ENCODE measurements at regions not wholly inside any gene's neighbourhood (a gene's known extent, or its start where the extent isn't known, plus 50 kb on each side); places are given as distances from the start of the nearest gene placed in this dataset.
A peak's percentile ranks its signal among the peaks of the same experiment; 100 is the strongest.
"Not testable (repeated sequence)": the region's sequence is repeated elsewhere in the genome, so short reads cannot be mapped to it uniquely, and the experiment has no call there.

DNA sequence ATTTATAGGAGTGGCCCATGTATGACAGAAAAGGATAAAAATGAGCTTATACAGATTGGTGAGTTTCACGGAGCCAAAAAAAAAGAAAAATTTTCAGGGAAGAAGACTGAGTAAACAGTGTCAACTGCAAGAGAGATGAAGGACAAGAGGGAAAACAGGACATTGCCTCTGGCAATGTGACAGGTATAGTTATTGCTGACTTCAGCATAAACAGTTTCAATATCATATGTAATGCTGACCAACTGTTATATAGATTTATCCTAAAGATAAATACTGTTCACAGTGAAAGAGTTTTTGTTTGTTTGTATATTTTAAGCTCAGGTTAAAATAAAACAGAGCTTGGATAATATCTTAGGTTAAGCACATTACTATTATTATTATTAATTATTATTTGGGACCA lies 98.0 kb upstream of the FSIP2 start:
- no peaks in the 10 kb centered on the region for H3K4me1 Mint-ChIP-seq
- DNase-seq (no peak), ATAC-seq (no peak)
- no peak overlapping the region for H3K4me3 Mint-ChIP-seq
- H3K27ac Mint-ChIP-seq: no peak overlapping the region
- H3K27me3 Mint-ChIP-seq: no peaks in the 10 kb centered on the region
- peaks cover 0 to 7% of the 10 kb centered on the region in 2 donors for H3K9me3 Mint-ChIP-seq

DNA sequence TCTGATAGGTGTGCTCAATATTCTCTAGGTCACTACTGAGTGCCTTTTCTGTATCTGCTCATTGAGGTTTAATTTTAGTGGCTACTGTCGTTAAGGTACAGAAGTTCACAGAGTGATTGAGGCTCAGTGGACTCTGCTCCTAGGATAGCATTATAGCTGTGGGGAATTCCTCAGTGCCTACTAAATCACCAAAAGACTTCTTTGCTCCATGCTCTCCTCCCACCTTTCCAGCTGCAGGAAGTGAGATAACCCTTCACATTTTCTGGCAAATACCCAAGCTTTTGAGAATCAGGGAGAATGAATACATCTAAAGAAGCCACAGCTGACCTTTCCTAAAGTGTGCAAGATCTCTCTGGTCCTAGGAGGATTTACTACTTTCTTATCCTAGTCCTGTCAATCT lies 95.2 kb upstream of the FSIP2 start:
- no peak for DNase-seq
- Mint-ChIP-seq H3K4me3 (no peak overlapping the region), H3K9me3 (peaks cover 0 to 7% of the 10 kb centered on the region in 2 donors), H3K27me3 (no peaks in the 10 kb centered on the region), H3K27ac (no peak overlapping the region), H3K4me1 (no peaks in the 10 kb centered on the region)
- no peak for ATAC-seq

DNA sequence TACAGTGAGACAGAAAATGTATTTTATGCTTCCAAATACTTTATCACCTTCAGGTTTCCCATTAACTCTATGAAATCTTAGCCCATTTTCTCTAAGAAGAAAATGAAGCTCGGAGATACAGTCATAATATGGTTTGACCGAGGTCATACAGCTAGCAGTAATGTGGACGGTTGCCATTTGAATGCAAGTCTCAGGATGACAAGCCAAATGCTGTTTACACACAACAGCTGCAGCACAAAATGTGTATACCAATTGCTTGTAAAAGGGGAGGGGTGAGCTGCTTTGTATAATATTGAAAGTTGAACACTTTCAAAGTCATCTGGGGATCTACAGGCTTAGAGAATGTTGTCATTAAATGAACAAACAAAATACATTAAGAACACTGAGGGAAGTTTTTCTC lies 93.8 kb upstream of the FSIP2 start:
- no peak overlapping the region for H3K27ac Mint-ChIP-seq
- H3K4me3 Mint-ChIP-seq: no peak overlapping the region
- no peaks in the 10 kb centered on the region for H3K4me1 Mint-ChIP-seq
- no peak for ATAC-seq
- no peak for DNase-seq
- no peaks in the 10 kb centered on the region for H3K27me3 Mint-ChIP-seq
- peaks cover 5 to 7% of the 10 kb centered on the region in 2 donors for H3K9me3 Mint-ChIP-seq

DNA sequence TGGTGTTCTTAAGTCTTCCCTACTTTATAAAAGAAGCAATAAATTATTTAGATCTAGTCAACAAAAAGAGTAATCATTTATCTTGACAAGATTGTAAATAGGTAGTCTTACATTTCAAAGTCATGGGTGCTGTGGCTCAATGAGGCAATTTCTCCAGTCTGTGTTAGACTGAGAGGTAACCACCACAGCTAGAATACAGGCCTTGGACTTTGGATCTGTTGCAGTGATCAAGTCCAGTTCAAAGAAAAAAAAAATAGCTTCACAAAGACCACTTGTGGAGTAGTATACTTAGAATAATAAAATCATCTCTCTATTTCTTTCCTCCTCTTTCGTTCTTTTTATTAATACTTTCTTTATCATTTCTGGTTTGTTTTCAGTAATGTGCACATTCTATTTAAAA lies 93.1 kb upstream of the FSIP2 start:
- H3K4me3 Mint-ChIP-seq: no peak overlapping the region
- no peaks in the 10 kb centered on the region for H3K27me3 Mint-ChIP-seq
- DNase-seq: no peak
- no peak for ATAC-seq
- no peaks in the 10 kb centered on the region for H3K4me1 Mint-ChIP-seq
- no peak overlapping the region for H3K27ac Mint-ChIP-seq
- peaks cover 5 to 7% of the 10 kb centered on the region in 2 donors for H3K9me3 Mint-ChIP-seq

DNA sequence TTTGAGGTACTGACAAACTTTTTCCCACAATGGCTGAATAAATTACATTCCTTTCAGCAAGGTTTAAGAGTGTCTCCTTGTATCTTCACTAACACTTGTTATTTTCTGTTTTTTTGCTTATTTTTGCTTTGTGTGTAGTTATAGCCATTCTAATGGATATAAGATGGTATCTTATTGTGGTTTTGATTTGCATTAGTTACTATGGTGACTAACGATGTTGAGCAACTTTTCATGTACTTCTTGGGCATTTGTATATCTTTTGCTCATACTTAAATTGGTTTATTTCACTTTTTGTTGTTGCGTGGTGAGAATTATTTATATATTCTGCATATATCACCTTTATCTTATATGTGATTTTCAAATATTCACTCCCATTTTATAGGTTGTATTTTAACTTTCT lies 79.9 kb upstream of the FSIP2 start:
- H3K4me3 Mint-ChIP-seq: no peak overlapping the region
- H3K27ac Mint-ChIP-seq: no peak overlapping the region
- H3K4me1 Mint-ChIP-seq: no peaks in the 10 kb centered on the region
- H3K9me3 Mint-ChIP-seq: no peaks in the 10 kb centered on the region
- no peak for DNase-seq
- no peaks in the 10 kb centered on the region for H3K27me3 Mint-ChIP-seq
- no peak for ATAC-seq

DNA sequence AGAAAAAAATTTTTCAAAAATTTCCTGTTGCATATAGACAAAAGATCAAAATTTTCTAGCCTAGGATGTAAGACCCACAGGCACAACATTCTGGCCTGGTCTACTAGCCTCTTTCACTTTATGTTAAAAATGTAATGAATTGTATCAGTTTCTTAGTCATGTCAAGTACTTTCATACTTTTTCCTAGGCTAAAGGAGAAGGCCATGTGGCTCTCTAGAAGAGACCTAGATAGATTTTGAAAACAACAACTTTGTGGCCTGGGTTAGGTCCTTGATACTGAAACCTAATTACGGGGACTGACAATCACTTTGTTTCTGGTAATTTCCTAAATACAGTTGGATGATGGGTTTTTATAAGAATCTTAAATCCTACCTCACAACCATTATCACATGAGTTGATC lies 74.8 kb upstream of the FSIP2 start:
- no peak for ATAC-seq

DNA sequence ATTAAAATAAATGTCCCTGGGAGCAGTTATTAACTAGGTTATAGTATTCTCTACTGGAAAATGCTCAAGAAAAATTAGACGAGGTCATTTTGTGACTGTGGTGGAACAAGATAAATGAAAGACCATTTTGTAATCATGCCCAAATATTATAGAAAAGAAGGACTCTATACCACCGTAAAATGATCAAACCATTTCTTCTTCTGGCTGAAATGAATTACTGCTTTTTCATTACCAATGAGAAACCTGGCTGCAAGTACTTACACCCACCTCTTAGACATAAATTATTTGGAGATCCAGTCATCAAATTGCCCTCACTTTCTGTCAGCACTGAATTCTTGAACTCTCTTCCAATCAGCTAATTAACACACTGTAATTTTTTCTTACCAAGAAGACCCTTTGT lies 74.2 kb upstream of the FSIP2 start:
- no peaks in the 10 kb centered on the region for H3K4me1 Mint-ChIP-seq
- no peak for ATAC-seq
- H3K9me3 Mint-ChIP-seq: peaks cover 0 to under 1% of the 10 kb centered on the region in 2 donors

More for the DNA sequence above, 74.8 kb upstream of the FSIP2 start:
- no peak overlapping the region for H3K27ac Mint-ChIP-seq
- no peak for DNase-seq
- H3K27me3 Mint-ChIP-seq: no peaks in the 10 kb centered on the region
- no peak overlapping the region for H3K4me3 Mint-ChIP-seq
- H3K9me3 Mint-ChIP-seq: no peaks in the 10 kb centered on the region
- H3K4me1 Mint-ChIP-seq: no peaks in the 10 kb centered on the region

DNA sequence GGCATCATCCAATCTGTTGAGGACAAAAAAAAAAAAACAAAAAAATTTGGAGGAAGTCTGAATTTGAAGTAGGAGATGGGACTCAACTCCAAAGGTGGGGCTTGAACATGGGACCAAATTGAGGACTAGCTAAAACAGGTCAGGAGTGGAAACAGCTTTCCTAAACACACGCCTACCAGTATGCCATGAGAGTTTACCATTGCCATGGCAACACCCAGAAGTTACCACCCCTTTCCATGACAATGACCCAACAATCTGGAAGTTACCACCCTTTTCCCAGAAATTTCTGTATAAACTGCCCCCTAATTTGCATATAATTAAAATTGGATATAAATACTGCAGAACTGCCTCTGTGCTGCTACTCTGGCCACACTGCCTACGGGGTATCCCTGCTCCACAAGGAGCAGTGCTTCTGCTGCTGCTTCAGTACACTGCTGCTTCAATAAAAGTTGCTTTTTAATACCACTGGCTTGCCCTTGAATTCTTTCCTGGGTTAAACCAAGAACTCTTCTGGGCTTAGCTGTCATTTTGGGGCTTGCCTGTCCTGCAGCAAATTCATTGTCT lies 73.3 kb upstream of the FSIP2 start:
- ATAC-seq: no peak
- no peak for DNase-seq
- Mint-ChIP-seq H3K27me3 (no peaks in the 10 kb centered on the region), H3K4me3 (no peak overlapping the region), H3K27ac (no peak overlapping the region), H3K4me1 (no peaks in the 10 kb centered on the region), H3K9me3 (peaks cover 0 to 5% of the 10 kb centered on the region in 2 donors)

More for the DNA sequence above, 74.2 kb upstream of the FSIP2 start:
- no peaks in the 10 kb centered on the region for H3K27me3 Mint-ChIP-seq
- DNase-seq: no peak
- H3K4me3 Mint-ChIP-seq: no peak overlapping the region
- H3K27ac Mint-ChIP-seq: no peak overlapping the region

DNA sequence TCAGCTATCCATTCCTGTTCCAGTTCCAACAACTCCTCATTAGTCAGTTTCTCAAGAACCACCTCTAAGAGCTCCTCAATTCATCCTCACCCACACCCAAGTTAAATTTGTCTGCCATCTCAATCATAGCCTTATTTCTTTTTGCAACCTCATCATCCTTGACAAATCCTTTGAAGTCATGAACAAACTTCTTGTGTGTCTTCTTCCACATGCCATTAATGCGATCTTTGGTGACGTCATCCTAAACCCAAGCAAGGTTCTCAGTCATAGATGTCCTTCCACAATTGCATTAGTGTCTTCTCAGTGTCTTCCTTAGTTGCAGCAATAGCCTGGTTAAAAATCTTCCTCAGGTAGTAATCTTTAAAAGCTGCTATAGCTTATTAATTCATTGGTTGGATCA lies 71.2 kb upstream of the FSIP2 start:
- Mint-ChIP-seq H3K9me3 (peaks cover 0 to 5% of the 10 kb centered on the region in 2 donors), H3K4me3 (no peak overlapping the region), H3K27ac (no peak overlapping the region), H3K4me1 (no peaks in the 10 kb centered on the region), H3K27me3 (no peaks in the 10 kb centered on the region)
- ATAC-seq: no peak
- no peak for DNase-seq

DNA sequence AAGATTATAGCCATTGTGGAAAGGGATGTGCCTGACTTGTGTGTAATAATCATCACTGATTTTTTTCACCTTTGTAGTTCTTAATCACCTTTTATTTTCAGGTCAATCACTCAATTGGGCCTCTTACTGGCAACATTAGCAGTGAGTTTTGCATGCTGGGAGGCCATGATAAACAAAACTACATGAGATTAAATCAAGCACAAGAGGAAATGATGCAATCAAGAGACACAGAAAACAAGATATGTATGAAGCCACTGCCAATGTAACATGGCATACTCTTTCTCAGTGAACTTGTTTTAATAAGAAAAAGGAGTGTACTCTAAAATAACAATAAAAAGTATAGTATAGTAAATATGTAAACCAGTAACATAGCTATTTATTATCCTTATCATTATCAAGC lies 69.9 kb upstream of the FSIP2 start:
- peaks cover 0 to 5% of the 10 kb centered on the region in 2 donors for H3K9me3 Mint-ChIP-seq
- no peak overlapping the region for H3K4me3 Mint-ChIP-seq
- no peak for DNase-seq
- H3K27ac Mint-ChIP-seq: peak overlapping the region; percentile 9 to 84
- no peaks in the 10 kb centered on the region for H3K27me3 Mint-ChIP-seq
- H3K4me1 Mint-ChIP-seq: no peaks in the 10 kb centered on the region
- ATAC-seq: no peak

DNA sequence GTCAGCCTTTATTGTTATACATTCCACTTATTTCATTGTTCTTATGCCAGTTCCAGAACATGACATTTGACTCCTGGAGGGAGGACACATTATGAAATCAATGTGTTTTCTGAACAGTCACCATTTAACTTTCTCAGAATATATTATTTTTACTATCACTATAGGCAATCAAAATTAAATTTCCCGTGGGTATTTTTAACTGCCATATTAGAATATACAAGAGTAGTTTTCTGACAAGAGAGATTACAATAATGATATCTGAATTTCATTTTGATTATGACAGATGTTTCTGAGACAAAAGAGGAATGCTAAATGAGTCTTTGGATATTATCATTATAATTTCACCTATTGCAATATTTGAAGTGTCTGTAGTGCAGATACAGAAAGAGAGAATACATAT lies 64.4 kb upstream of the FSIP2 start:
- H3K9me3 Mint-ChIP-seq: peaks cover 0 to 5% of the 10 kb centered on the region in 2 donors
- DNase-seq: no peak
- H3K27ac Mint-ChIP-seq: no peak overlapping the region
- no peak for ATAC-seq
- no peaks in the 10 kb centered on the region for H3K4me1 Mint-ChIP-seq
- H3K27me3 Mint-ChIP-seq: no peaks in the 10 kb centered on the region
- no peak overlapping the region for H3K4me3 Mint-ChIP-seq

DNA sequence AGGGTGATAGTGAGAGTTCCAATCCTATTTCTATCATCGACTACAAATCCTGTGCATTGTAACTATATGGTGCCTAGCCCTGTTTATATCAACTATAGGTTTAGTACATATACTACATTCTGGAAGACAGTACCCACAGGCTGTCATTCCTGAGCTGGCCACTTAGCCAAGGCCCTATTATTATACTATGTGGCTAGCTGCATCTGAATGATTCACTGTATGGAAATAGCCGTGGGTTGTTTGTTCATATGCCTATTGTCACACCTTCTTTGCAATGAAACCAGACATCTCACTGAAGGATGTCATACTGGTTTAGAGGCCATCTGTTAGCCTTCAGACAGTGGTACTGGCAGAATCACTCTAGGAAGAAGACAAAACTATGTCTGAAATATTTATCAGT lies 62.3 kb upstream of the FSIP2 start:
- no peaks in the 10 kb centered on the region for H3K4me1 Mint-ChIP-seq
- no peak overlapping the region for H3K27ac Mint-ChIP-seq
- no peak for DNase-seq
- H3K27me3 Mint-ChIP-seq: no peaks in the 10 kb centered on the region
- no peak for ATAC-seq
- no peaks in the 10 kb centered on the region for H3K9me3 Mint-ChIP-seq
- H3K4me3 Mint-ChIP-seq: no peak overlapping the region

DNA sequence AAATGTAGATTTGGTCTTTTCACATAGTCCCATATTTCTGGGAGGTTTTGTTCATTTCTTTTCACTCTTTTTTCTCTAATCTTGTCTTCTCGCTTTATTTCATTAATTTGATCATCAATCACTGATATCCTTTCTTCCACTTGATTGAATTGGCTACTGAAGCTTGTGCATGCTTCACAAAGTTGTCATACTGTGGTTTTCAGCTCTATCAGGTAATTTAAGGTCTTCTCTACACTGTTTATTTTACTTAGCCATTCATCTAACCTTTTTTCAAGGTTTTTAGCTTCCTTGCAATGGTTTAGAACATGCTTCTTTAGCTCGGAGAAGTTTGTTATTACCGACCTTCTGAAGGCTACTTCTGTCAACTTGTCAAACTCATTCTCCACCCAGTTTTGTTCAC lies 51.6 kb upstream of the FSIP2 start:
- not testable (repeated sequence) for H3K4me3 Mint-ChIP-seq, ATAC-seq, H3K27ac Mint-ChIP-seq, H3K4me1 Mint-ChIP-seq, H3K27me3 Mint-ChIP-seq, DNase-seq
- peaks cover 9 to 30% of the 10 kb centered on the region in 2 donors for H3K9me3 Mint-ChIP-seq

DNA sequence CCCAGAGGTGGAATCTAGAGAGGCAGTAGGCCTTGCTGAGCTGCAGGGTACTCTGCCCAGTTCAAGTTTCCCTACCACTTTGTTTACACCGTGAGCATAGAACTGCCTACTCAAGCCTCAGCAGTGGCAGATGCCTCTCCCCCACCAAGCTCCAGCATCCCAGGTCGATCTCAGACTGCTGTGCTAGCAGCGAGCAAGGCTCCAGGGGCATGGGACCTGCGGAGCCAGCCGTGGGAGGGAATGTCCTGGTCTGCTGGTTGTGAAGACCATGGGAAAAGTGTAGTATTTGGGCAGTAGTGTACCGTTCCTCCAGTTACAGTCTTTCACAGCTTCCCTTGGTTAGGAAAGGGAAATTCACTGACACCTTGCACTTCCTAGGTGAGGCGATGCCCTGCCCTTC lies 50.6 kb upstream of the FSIP2 start:
- H3K27me3 Mint-ChIP-seq: no peaks in the 10 kb centered on the region
- DNase-seq: no peak

More for the DNA sequence above, 50.6 kb upstream of the FSIP2 start:
- no peak for ATAC-seq
- no peak overlapping the region for H3K4me3 Mint-ChIP-seq
- H3K4me1 Mint-ChIP-seq: no peaks in the 10 kb centered on the region
- H3K27ac Mint-ChIP-seq: no peak overlapping the region
- H3K9me3 Mint-ChIP-seq: peaks cover 9 to 36% of the 10 kb centered on the region in 2 donors

Measured in stimulated activated naive CD8-positive, alpha-beta T cell treated with anti-CD3 and anti-CD28 coated beads, Interleukin-15, amount 100 ng/mL, for 72 hours (primary cell).